ENCODE measurements at regions not wholly inside any gene's neighbourhood (a gene's known extent, or its start where the extent isn't known, plus 50 kb on each side); places are given as distances from the start of the nearest gene placed in this dataset.

GRCh38 chr18:61651145-61651879 is 241.5 kb downstream of the RNF152 start:
- Histone ChIP-seq H3K14ac (ENCODE audit: low read length) (no peak overlapping the region), H2BK120ac (ENCODE audit: insufficient read depth, low read length, poor library complexity) (no peak overlapping the region), H3K27me3 (ENCODE audit: insufficient read depth, low read length) (no peaks in the 10 kb centered on the region), H4K91ac (ENCODE audit: low read depth, low read length) (no peak overlapping the region), H3K36me3 (ENCODE audit: control insufficient read depth in 1 of 2, insufficient read depth in 2 of 2, low read length in 2 of 2) (no peaks in the 10 kb centered on the region), H2BK5ac (ENCODE audit: low read depth, low read length, poor library complexity) (no peak overlapping the region), H2BK12ac (ENCODE audit: low read length) (no peak overlapping the region), H3K9me3 (ENCODE audit: insufficient read depth, low read depth, low read length) (no peaks in the 10 kb centered on the region), H3K4me1 (ENCODE audit: control insufficient read depth in 1 of 2, insufficient read depth in 2 of 2, low read length in 2 of 2) (peaks cover 0 to 6% of the 10 kb centered on the region in 2 experiments), H4K8ac (ENCODE audit: low read depth, low read length) (no peak overlapping the region), H3K4ac (ENCODE audit: low read depth, low read length) (no peak overlapping the region), H3K9ac (ENCODE audit: low read length) (no peak overlapping the region), H3K4me3 (ENCODE audit: low read depth, low read length) (no peak overlapping the region), H2AK5ac (ENCODE audit: low read length) (no peak overlapping the region), H3K18ac (ENCODE audit: low read length) (no peak overlapping the region), H3K79me2 (ENCODE audit: control insufficient read depth, insufficient read depth, low read length, poor library complexity) (no peaks in the 10 kb centered on the region), H3K4me2 (ENCODE audit: low read length) (no peak overlapping the region), H3K79me1 (ENCODE audit: low read length) (no peaks in the 10 kb centered on the region), H3K27ac (ENCODE audit: low read depth, low read length) (peak overlapping the region; percentile 45), H3K23ac (ENCODE audit: low read length) (no peak overlapping the region), H2AFZ (ENCODE audit: insufficient read depth, low read length, poor library complexity) (no peak overlapping the region), H4K12ac (ENCODE audit: low read depth, low read length) (no peak overlapping the region)
- no CpG with 5 or more reads among the region's 3 CpGs for WGBS (ENCODE audit: extremely low coverage, insufficient coverage, insufficient read length)
- DNase-seq, result no peak

- H3K27ac ChIP-seq (ENCODE audit: low read depth, low read length), result no peak overlapping the region
- H3K9ac ChIP-seq (ENCODE audit: low read length), result no peak overlapping the region
- H2AFZ ChIP-seq (ENCODE audit: insufficient read depth, low read length, poor library complexity), result no peak overlapping the region
- H3K18ac ChIP-seq (ENCODE audit: low read length), result no peak overlapping the region
- peaks cover 0 to 5% of the 10 kb centered on the region in 2 experiments for H3K4me1 ChIP-seq (ENCODE audit: control insufficient read depth in 1 of 2, insufficient read depth in 2 of 2, low read length in 2 of 2)
- no peak overlapping the region for H3K23ac ChIP-seq (ENCODE audit: low read length)
- DNase-seq, result no peak
- H2BK12ac ChIP-seq (ENCODE audit: low read length), result no peak overlapping the region
- no peaks in the 10 kb centered on the region for H3K27me3 ChIP-seq (ENCODE audit: insufficient read depth, low read length)
- no peak overlapping the region for H3K14ac ChIP-seq (ENCODE audit: low read length)
- H3K4me3 ChIP-seq (ENCODE audit: low read depth, low read length), result no peak overlapping the region
- no peaks in the 10 kb centered on the region for H3K79me1 ChIP-seq (ENCODE audit: low read length)
- H4K8ac ChIP-seq (ENCODE audit: low read depth, low read length), result no peak overlapping the region
- no peaks in the 10 kb centered on the region for H3K36me3 ChIP-seq (ENCODE audit: control insufficient read depth in 1 of 2, insufficient read depth in 2 of 2, low read length in 2 of 2)
- no peak overlapping the region for H3K4me2 ChIP-seq (ENCODE audit: low read length)
- no peak overlapping the region for H3K4ac ChIP-seq (ENCODE audit: low read depth, low read length)
- no peak overlapping the region for H2BK120ac ChIP-seq (ENCODE audit: insufficient read depth, low read length, poor library complexity)
- no peak overlapping the region for H4K12ac ChIP-seq (ENCODE audit: low read depth, low read length)
- no peak overlapping the region for H2BK5ac ChIP-seq (ENCODE audit: low read depth, low read length, poor library complexity)
- no peak overlapping the region for H2AK5ac ChIP-seq (ENCODE audit: low read length)
- WGBS (ENCODE audit: extremely low coverage, insufficient coverage, insufficient read length), result no CpG with 5 or more reads among the region's 8 CpGs
- no peak overlapping the region for H4K91ac ChIP-seq (ENCODE audit: low read depth, low read length)
- H3K9me3 ChIP-seq (ENCODE audit: insufficient read depth, low read depth, low read length), result no peaks in the 10 kb centered on the region
- no peaks in the 10 kb centered on the region for H3K79me2 ChIP-seq (ENCODE audit: control insufficient read depth, insufficient read depth, low read length, poor library complexity)
Observed at GRCh38 chr18:61643884-61644647, 248.7 kb downstream of the RNF152 start.

- H4K8ac ChIP-seq (ENCODE audit: low read depth, low read length), result no peak overlapping the region
- H3K79me1 ChIP-seq (ENCODE audit: low read length), result no peaks in the 10 kb centered on the region
- peak in 1 of 2 donors; percentile 27 for DNase-seq
- H3K4ac ChIP-seq (ENCODE audit: low read depth, low read length), result no peak overlapping the region
- H3K4me2 ChIP-seq (ENCODE audit: low read length), result no peak overlapping the region
- H2BK12ac ChIP-seq (ENCODE audit: low read length), result no peak overlapping the region
- H3K27me3 ChIP-seq (ENCODE audit: insufficient read depth, low read length), result no peaks in the 10 kb centered on the region
- no peak overlapping the region for H4K91ac ChIP-seq (ENCODE audit: low read depth, low read length)
- no peak overlapping the region for H3K23ac ChIP-seq (ENCODE audit: low read length)
- H2AFZ ChIP-seq (ENCODE audit: insufficient read depth, low read length, poor library complexity), result no peak overlapping the region
- no peak overlapping the region for H3K14ac ChIP-seq (ENCODE audit: low read length)
- H3K18ac ChIP-seq (ENCODE audit: low read length), result no peak overlapping the region
- WGBS (ENCODE audit: extremely low coverage, insufficient coverage, insufficient read length), result no CpG with 5 or more reads among the region's 2 CpGs
- no peak overlapping the region for H3K9ac ChIP-seq (ENCODE audit: low read length)
- H2BK5ac ChIP-seq (ENCODE audit: low read depth, low read length, poor library complexity), result no peak overlapping the region
- peaks cover 0 to 3% of the 10 kb centered on the region in 2 experiments for H3K4me1 ChIP-seq (ENCODE audit: control insufficient read depth in 1 of 2, insufficient read depth in 2 of 2, low read length in 2 of 2)
- no peaks in the 10 kb centered on the region for H3K79me2 ChIP-seq (ENCODE audit: control insufficient read depth, insufficient read depth, low read length, poor library complexity)
- H3K4me3 ChIP-seq (ENCODE audit: low read depth, low read length), result no peak overlapping the region
- no peak overlapping the region for H2BK120ac ChIP-seq (ENCODE audit: insufficient read depth, low read length, poor library complexity)
- H3K9me3 ChIP-seq (ENCODE audit: insufficient read depth, low read depth, low read length), result no peaks in the 10 kb centered on the region
- no peak overlapping the region for H3K27ac ChIP-seq (ENCODE audit: low read depth, low read length)
- H3K36me3 ChIP-seq (ENCODE audit: control insufficient read depth in 1 of 2, insufficient read depth in 2 of 2, low read length in 2 of 2), result no peaks in the 10 kb centered on the region
- no peak overlapping the region for H4K12ac ChIP-seq (ENCODE audit: low read depth, low read length)
- no peak overlapping the region for H2AK5ac ChIP-seq (ENCODE audit: low read length)
Observed at GRCh38 chr18:61639886-61640285, 252.9 kb downstream of the RNF152 start.

GRCh38 chr18:61637905-61638595 is 254.8 kb downstream of the RNF152 start:
- Histone ChIP-seq H3K4me3 (ENCODE audit: low read depth, low read length) (no peak overlapping the region), H3K9ac (ENCODE audit: low read length) (no peak overlapping the region), H3K23ac (ENCODE audit: low read length) (no peak overlapping the region), H2BK12ac (ENCODE audit: low read length) (no peak overlapping the region), H2AK5ac (ENCODE audit: low read length) (no peak overlapping the region), H3K36me3 (ENCODE audit: control insufficient read depth in 1 of 2, insufficient read depth in 2 of 2, low read length in 2 of 2) (no peaks in the 10 kb centered on the region), H4K91ac (ENCODE audit: low read depth, low read length) (no peak overlapping the region), H3K4me2 (ENCODE audit: low read length) (no peak overlapping the region), H4K8ac (ENCODE audit: low read depth, low read length) (no peak overlapping the region), H3K4ac (ENCODE audit: low read depth, low read length) (no peak overlapping the region), H3K79me1 (ENCODE audit: low read length) (no peaks in the 10 kb centered on the region), H2BK5ac (ENCODE audit: low read depth, low read length, poor library complexity) (no peak overlapping the region), H3K18ac (ENCODE audit: low read length) (no peak overlapping the region), H4K12ac (ENCODE audit: low read depth, low read length) (no peak overlapping the region), H3K14ac (ENCODE audit: low read length) (no peak overlapping the region), H2AFZ (ENCODE audit: insufficient read depth, low read length, poor library complexity) (no peak overlapping the region), H3K27me3 (ENCODE audit: insufficient read depth, low read length) (no peaks in the 10 kb centered on the region), H3K79me2 (ENCODE audit: control insufficient read depth, insufficient read depth, low read length, poor library complexity) (no peaks in the 10 kb centered on the region), H3K27ac (ENCODE audit: low read depth, low read length) (no peak overlapping the region), H2BK120ac (ENCODE audit: insufficient read depth, low read length, poor library complexity) (no peak overlapping the region), H3K9me3 (ENCODE audit: insufficient read depth, low read depth, low read length) (no peaks in the 10 kb centered on the region), H3K4me1 (ENCODE audit: control insufficient read depth in 1 of 2, insufficient read depth in 2 of 2, low read length in 2 of 2) (peaks cover 0 to 3% of the 10 kb centered on the region in 2 experiments)
- WGBS (ENCODE audit: extremely low coverage, insufficient coverage, insufficient read length), result no CpG with 5 or more reads among the region's 4 CpGs
- no peak for DNase-seq
